GM12878 (cell line): ENCODE measurements at regions not wholly inside any gene's neighbourhood (a gene's known extent, or its start where the extent isn't known, plus 50 kb on each side); places are given as distances from the start of the nearest gene placed in this dataset.

Experiments used
- ATF2 ChIP-seq: IDR thresholded peaks from 2 replicates; pipeline ENCODE4 v1.6.1; 2012; ENCODE audit warnings: low read length, inconsistent platforms
- CREB1 ChIP-seq: IDR thresholded peaks from 2 replicates; pipeline ENCODE4 v1.6.1; 2012; ENCODE audit warnings: low read depth, mild to moderate bottlenecking, inconsistent platforms
- CTCF ChIP-seq, 3 experiments: IDR thresholded peaks in 2 of 3; conservative IDR thresholded peaks in 1 of 3; 2 replicates each; pipeline ENCODE4 v1.5.1; 2011; ENCODE audit warnings: low read depth in 3 of 3, low read length in 3 of 3, mild to moderate bottlenecking in 3 of 3, control low read depth in 2 of 3, moderate library complexity in 2 of 3, inconsistent platforms in 1 of 3, mixed read lengths in 1 of 3; ENCODE audit not compliant: control insufficient read depth in 2 of 3, insufficient read depth in 1 of 3; ENCODE audit errors: extremely low read depth in 1 of 3
- EGR1 ChIP-seq, 2 experiments: IDR thresholded peaks; 1 replicate in 1 of 2; 2 replicates in 1 of 2; pipeline ENCODE4 v1.6.1; 2011 to 2012; ENCODE audit warnings: low read depth in 2 of 2, low read length in 2 of 2, borderline replicate concordance in 1 of 2, mild to moderate bottlenecking in 1 of 2, moderate library complexity in 1 of 2
- GABPA ChIP-seq: IDR thresholded peaks from 2 replicates; pipeline ENCODE4 v1.6.1; 2014; ENCODE audit warnings: antibody characterized with exemption, low read depth, mild to moderate bottlenecking, inconsistent platforms
- IKZF1 ChIP-seq: fragments of 450-650 bp; conservative IDR thresholded peaks from 2 replicates; pipeline ENCODE4 v1.6.1; 2017; ENCODE audit warnings: antibody characterized with exemption, mild to moderate bottlenecking
- POLR2A ChIP-seq: IDR thresholded peaks from 2 replicates; pipeline ENCODE4 v1.6.1; 2011; ENCODE audit warnings: low read depth, mild to moderate bottlenecking, low read length
- POLR2AphosphoS5 ChIP-seq: IDR thresholded peaks from 2 replicates; pipeline ENCODE4 v1.6.1; 2011; ENCODE audit warnings: mild to moderate bottlenecking, low read length, inconsistent platforms
- ZNF384 ChIP-seq: IDR thresholded peaks from 2 replicates; pipeline ENCODE4 v1.6.1; 2012; ENCODE audit warnings: low read depth, mild to moderate bottlenecking, low read length, improper control_type of control experiment, borderline replicate concordance
- TF ChIP-seq, protein P1 (sequence below): fragments of 450-650 bp; IDR thresholded peaks from 2 replicates; pipeline ENCODE4 v1.6.1; 2017; ENCODE audit warnings: mild to moderate bottlenecking, moderate library complexity

DNA sequence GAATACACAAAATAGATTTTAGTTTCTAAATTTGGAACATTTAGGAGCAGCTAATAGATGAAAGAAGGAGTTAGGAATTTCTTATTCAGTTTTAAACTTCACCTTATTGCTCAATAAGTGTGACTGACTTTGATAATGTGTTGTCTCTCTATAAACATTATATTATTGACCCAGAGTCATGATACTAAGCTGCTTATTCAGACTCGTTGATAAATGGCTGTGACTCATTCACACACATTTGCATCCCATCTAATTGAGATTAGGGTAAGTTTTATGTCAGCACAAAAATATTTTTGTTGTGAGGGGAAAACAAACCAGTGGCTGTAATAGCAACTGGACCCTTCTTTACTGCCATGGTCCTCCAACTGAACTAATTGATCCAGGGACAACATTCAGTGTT is 137.6 kb downstream of the GOLIM4 start:
- TF ChIP-seq CTCF (IDR thresholded peaks at IDR 0.05 in 2 of 3, conservative IDR thresholded peaks at IDR 0.05 in 1 of 3; ENCODE audit: control insufficient read depth in 2 of 3, extremely low read depth in 1 of 3, insufficient read depth in 1 of 3, low read depth in 3 of 3, low read length in 3 of 3) (no peak), IKZF1 (no peak), POLR2AphosphoS5 (no peak), POLR2A (no peak), EGR1 (IDR thresholded peaks at IDR 0.05; ENCODE audit: borderline replicate concordance in 1 of 2, low read depth in 2 of 2, low read length in 2 of 2) (no peak), ZNF384 (no peak), CREB1 (no peak), GABPA (no peak), ATF2 (no peak)
- TF ChIP-seq, protein P1, sequence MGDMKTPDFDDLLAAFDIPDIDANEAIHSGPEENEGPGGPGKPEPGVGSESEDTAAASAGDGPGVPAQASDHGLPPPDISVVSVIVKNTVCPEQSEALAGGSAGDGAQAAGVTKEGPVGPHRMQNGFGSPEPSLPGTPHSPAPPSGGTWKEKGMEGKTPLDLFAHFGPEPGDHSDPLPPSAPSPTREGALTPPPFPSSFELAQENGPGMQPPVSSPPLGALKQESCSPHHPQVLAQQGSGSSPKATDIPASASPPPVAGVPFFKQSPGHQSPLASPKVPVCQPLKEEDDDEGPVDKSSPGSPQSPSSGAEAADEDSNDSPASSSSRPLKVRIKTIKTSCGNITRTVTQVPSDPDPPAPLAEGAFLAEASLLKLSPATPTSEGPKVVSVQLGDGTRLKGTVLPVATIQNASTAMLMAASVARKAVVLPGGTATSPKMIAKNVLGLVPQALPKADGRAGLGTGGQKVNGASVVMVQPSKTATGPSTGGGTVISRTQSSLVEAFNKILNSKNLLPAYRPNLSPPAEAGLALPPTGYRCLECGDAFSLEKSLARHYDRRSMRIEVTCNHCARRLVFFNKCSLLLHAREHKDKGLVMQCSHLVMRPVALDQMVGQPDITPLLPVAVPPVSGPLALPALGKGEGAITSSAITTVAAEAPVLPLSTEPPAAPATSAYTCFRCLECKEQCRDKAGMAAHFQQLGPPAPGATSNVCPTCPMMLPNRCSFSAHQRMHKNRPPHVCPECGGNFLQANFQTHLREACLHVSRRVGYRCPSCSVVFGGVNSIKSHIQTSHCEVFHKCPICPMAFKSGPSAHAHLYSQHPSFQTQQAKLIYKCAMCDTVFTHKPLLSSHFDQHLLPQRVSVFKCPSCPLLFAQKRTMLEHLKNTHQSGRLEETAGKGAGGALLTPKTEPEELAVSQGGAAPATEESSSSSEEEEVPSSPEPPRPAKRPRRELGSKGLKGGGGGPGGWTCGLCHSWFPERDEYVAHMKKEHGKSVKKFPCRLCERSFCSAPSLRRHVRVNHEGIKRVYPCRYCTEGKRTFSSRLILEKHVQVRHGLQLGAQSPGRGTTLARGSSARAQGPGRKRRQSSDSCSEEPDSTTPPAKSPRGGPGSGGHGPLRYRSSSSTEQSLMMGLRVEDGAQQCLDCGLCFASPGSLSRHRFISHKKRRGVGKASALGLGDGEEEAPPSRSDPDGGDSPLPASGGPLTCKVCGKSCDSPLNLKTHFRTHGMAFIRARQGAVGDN = no peak
